ENCODE measurements at regions not wholly inside any gene's neighbourhood (a gene's known extent, or its start where the extent isn't known, plus 50 kb on each side); places are given as distances from the start of the nearest gene placed in this dataset.
A peak's percentile ranks its signal among the peaks of the same experiment; 100 is the strongest.

DNA sequence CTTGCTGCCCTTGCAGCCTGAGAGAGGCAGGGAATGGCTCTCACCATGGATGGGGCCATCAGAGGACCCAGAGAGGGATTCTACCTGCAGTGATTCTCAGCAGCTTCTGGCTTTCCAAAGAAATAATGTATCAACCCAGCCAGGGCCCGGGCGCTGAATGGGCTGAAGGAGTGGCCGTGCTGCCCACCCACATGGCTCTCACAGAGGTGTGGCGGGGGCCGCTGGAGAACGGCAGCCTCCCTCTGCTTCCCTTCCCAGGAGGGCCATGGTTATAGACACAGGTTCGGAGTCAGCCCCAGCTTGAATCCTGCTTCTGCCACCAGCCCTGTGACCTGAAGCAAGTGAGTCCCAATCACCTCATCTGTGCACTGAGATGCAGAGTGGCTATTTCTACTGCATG lies 82.7 kb downstream of the THAP12 start:
- in situ Hi-C loops (cut with HindIII; ENCODE audit: low pct_ligation_motif_present, low pct_unique_long_range_greater_than_20kb, low sequenced_read_pairs) = no loop called here
- no peak for DNase-seq

DNA sequence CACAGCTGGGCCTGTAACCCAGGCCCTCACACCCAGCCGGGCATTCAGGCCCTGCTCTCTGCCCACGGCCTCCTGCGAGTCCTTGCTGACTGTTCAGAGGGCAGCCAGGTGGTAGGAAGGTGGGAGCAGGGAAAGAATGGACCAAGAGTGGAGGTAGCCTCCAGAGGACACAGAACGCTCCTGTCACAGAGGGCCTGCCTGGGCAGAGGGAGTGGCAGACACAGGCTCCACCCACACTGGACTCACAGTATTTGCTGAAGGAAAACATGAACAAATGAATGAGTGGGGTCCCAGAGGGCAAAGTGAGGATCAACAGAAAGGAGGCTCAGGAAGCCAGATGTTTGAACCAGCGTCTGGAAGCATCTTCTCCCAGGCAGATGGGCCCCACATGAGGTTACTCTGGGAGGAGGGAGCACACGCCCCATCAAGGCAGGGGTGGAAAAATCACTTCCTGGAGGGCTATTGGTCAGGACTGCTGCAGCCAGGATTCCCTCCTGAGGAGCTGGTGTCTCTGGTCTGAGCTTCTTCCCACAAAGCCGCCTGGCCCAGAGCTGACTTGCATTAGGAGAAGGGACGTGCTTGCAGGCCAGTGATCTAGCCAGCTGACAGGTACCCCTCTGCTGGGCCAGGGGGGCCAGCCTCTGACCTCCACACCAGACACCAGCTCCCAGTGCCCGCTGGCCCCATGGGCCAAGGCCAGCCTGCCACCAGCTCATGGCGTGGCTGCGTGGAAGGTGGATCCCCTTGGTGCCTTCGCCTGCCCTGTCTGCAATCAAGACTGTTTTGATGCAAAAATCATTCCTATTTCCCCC lies 84.0 kb downstream of the THAP12 start:
- no peak for DNase-seq
- in situ Hi-C loops (cut with HindIII; ENCODE audit: low pct_ligation_motif_present, low pct_unique_long_range_greater_than_20kb, low sequenced_read_pairs) = no loop called here

DNA sequence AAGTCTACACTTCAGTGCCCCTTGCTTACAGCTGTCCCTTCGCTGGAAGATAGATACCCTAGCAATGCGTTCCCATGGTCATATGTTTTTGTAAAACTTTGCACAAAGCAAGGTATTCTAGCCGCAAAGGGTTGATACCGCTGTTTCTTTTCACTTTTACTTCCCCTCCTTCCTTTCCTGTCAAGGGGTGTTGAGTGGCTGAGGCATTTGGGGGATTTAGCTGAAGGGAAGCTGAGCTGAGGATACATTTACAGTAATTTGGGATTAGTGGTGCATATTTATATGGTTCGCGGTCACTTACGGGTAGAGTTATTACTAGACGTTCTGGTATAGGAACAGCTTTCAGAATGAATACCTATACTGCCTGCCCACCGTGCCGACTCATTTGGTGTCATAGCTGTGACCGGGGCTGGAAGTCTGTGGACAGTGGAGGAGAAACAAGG lies 86.9 kb upstream of the WNT11 start:
- in situ Hi-C loops (cut with HindIII; ENCODE audit: low pct_ligation_motif_present, low pct_unique_long_range_greater_than_20kb, low sequenced_read_pairs) = no loop called here
- DNase-seq = no peak

DNA sequence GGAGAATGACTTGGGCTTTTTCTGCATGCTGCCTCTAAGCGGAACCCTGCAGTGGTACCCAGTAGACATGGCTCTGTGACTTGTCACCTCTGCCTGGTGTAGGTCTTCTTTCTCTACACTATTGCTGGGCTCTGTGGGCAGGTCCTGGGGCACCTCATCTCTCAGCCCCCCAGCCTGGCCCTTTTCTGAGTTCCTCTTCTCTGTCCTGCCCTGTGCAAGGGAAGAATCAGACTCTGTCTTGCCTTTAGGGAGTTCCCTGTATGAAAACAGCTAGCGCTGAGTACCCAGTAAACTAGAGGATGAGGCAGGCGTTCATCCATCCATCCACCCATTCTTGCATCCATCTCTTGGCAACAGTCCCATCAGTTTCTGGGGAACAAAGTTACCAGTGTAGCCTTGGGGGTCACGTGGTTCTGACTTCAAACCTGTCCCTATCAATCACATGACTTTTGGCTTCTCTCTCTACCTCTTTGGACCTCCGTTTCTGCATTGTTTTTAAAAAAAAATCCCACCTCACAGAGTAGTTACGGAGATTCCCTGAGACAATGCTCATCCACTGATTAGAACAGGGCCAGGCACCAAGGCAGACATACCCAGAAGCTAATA lies 86.4 kb upstream of the WNT11 start:
- in situ Hi-C loops (cut with HindIII; ENCODE audit: low pct_ligation_motif_present, low pct_unique_long_range_greater_than_20kb, low sequenced_read_pairs) = no loop called here
- DNase-seq = no peak

DNA sequence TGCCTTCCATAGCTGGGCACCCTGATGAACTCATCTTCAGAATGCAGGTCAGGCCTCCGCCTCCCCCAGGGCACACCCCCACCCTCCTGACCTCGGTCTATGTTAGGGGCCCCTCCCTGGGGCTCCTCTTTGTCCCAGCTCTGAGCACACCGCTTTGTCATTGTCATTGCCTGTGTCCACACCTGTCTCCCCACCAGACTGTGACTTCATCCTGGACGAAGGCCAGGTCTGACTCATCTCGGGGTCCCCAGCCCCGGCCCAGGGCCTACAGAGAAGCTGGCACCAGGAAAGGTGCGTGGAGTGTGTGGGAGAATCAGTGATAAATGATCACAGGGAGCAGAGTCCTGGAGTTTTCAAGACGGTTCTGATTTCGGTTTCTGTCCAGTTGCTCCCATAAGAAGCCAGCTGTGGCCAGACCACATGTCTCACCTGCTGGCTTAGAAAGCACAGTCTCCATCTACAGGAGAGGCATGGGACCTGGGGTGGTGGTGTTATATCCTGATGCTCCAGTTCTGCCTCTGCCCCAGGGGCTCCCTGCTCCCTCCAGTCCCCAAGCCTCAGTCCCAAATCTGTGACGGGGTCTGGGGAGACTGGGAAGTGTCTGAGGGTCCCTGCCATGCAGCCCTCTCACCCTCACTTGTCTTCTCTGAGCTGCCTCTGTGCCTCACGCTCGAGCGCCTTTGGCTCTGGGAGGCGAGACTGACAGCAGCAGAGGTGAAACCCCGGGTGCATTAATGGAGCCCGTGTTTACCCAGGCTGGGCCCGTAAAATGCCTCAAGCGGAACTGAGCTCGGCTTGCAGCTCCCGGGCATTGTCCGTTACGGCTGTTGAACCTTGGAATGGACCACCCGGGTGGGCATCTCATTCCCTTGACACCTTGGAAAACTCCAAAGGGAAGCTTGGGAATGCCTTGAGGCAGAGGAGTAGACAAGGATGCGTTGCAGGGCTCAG lies 85.5 kb upstream of the WNT11 start:
- in situ Hi-C loops (cut with HindIII; ENCODE audit: low pct_ligation_motif_present, low pct_unique_long_range_greater_than_20kb, low sequenced_read_pairs) = no loop called here
- peak; percentile 74 for DNase-seq

GRCh38 chr11:76288166-76288980 lies 82.1 kb upstream of the WNT11 start:
- no peak for DNase-seq
- in situ Hi-C loops (cut with HindIII; ENCODE audit: low pct_ligation_motif_present, low pct_unique_long_range_greater_than_20kb, low sequenced_read_pairs) = no loop called here

DNA sequence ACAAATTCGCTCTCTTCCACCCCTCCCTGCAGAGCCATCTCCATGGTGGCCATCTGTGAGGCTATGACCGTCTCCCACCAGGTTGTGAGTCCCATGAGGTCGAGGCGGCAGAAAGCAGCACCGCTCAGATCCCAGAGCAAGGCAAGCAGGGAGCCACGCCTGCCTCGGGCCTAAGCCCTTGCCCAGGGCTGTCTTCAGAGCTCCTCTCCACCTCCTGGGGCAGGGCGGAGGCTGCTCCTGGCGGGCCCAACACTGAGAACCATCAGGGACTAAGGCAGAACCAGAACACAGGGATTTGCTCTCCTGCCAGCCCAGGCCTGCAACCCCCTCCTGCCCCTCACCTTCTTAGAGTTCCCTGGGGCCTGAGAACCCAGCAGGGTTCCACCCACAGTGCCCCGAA lies 80.9 kb upstream of the WNT11 start:
- in situ Hi-C loops (cut with HindIII; ENCODE audit: low pct_ligation_motif_present, low pct_unique_long_range_greater_than_20kb, low sequenced_read_pairs) = no loop called here
- no peak for DNase-seq

GRCh38 chr11:76285397-76286104 lies 79.2 kb upstream of the WNT11 start:
- in situ Hi-C loops (cut with HindIII; ENCODE audit: low pct_ligation_motif_present, low pct_unique_long_range_greater_than_20kb, low sequenced_read_pairs) = no loop called here
- no peak for DNase-seq

GRCh38 chr11:76284161-76284560 lies 77.9 kb upstream of the WNT11 start:
- in situ Hi-C loops (cut with HindIII; ENCODE audit: low pct_ligation_motif_present, low pct_unique_long_range_greater_than_20kb, low sequenced_read_pairs) = no loop called here
- no peak for DNase-seq

DNA sequence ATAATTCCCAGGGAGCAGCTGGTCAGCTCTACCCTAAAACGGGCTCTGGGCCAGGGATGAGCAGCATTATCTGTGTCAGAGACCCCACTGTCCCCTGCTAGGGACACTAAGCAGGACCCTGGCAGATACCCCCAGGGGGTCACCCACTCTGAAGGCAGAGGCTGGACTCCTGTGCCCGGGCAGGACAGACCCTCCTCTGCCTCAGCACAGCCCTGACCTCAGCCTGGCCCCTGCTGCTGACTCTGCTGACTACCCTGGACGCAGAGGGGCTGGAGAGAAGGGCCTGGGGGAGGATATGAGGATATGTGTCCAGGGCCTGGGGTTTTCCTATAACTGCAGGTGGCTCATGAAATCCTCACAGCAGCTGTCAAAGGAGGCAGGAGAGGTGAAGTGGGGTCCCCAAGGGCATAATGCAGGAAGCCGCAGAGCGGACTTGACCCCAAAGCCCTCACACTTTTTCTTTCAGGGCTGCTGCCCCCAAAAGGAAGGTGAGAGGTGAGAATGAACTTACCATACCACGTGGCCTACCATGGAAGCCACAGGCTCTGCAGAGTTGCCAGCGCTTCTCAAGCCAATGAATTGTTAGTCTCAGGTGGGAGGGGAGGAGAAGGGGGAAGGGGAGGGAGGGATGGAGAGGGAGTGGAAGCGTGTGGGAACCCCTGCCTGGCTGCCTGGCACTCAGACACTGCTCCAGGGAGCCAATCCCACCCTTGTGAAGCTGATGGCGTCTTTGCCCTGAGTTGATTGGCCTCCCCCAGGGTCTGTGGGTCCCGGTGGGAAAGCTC lies 76.7 kb upstream of the WNT11 start:
- in situ Hi-C loops (cut with HindIII; ENCODE audit: low pct_ligation_motif_present, low pct_unique_long_range_greater_than_20kb, low sequenced_read_pairs) = no loop called here
- DNase-seq = no peak

GRCh38 chr11:76282172-76282571 lies 75.9 kb upstream of the WNT11 start:
- no peak for DNase-seq
- in situ Hi-C loops (cut with HindIII; ENCODE audit: low pct_ligation_motif_present, low pct_unique_long_range_greater_than_20kb, low sequenced_read_pairs) = no loop called here

- DNase-seq = no peak
- in situ Hi-C loops (cut with HindIII; ENCODE audit: low pct_ligation_motif_present, low pct_unique_long_range_greater_than_20kb, low sequenced_read_pairs) = no loop called here
These were observed 75.2 kb upstream of the WNT11 start for GRCh38 chr11:76281558-76281906.

GRCh38 chr11:76280882-76281557 lies 74.7 kb upstream of the WNT11 start:
- no peak for DNase-seq
- in situ Hi-C loops (cut with HindIII; ENCODE audit: low pct_ligation_motif_present, low pct_unique_long_range_greater_than_20kb, low sequenced_read_pairs) = no loop called here

GRCh38 chr11:76280151-76280881 lies 74.0 kb upstream of the WNT11 start:
- in situ Hi-C loops (cut with HindIII; ENCODE audit: low pct_ligation_motif_present, low pct_unique_long_range_greater_than_20kb, low sequenced_read_pairs) = no loop called here
- no peak for DNase-seq

GRCh38 chr11:76279646-76280045 lies 73.3 kb upstream of the WNT11 start:
- in situ Hi-C loops (cut with HindIII; ENCODE audit: low pct_ligation_motif_present, low pct_unique_long_range_greater_than_20kb, low sequenced_read_pairs) = no loop called here
- no peak for DNase-seq

- no peak for DNase-seq
- in situ Hi-C loops (cut with HindIII; ENCODE audit: low pct_ligation_motif_present, low pct_unique_long_range_greater_than_20kb, low sequenced_read_pairs) = no loop called here
These were observed 72.7 kb upstream of the WNT11 start for GRCh38 chr11:76279038-76279437.
